ENCODE measurements at regions not wholly inside any gene's neighbourhood (a gene's known extent, or its start where the extent isn't known, plus 50 kb on each side); places are given as distances from the start of the nearest gene placed in this dataset.

- Histone ChIP-seq H3K27me3 (ENCODE audit: low read depth) (no peaks in the 10 kb centered on the region), H3K4me3 (no peak overlapping the region), H3K9me3 (no peaks in the 10 kb centered on the region), H3K4me1 (peaks cover 10% of the 10 kb centered on the region), H3K36me3 (no peaks in the 10 kb centered on the region), H3K27ac (no peak overlapping the region)
- ATAC-seq (no peak), DNase-seq (no peak)
- intact Hi-C loops (cut with DNase I), result no loop called here
- TF ChIP-seq CTCF (IDR thresholded peaks at IDR 0.05), result no peak
Observed at GRCh38 chr5:142515036-142515435, 170.9 kb downstream of the FGF1 start.

GRCh38 chr5:142514196-142514595 lies 171.7 kb downstream of the FGF1 start:
- H3K9me3 ChIP-seq, result no peaks in the 10 kb centered on the region
- no peaks in the 10 kb centered on the region for H3K27me3 ChIP-seq (ENCODE audit: low read depth)
- no peak for DNase-seq
- no peak for TF ChIP-seq CTCF (IDR thresholded peaks at IDR 0.05)
- ATAC-seq, result no peak
- H3K4me3 ChIP-seq, result no peak overlapping the region
- intact Hi-C loops (cut with DNase I), result no loop called here
- peaks cover 10% of the 10 kb centered on the region for H3K4me1 ChIP-seq
- H3K36me3 ChIP-seq, result no peaks in the 10 kb centered on the region
- H3K27ac ChIP-seq, result no peak overlapping the region

- Histone ChIP-seq H3K4me3 (no peak overlapping the region), H3K27ac (peak overlapping the region; percentile 26), H3K4me1 (peaks cover 21% of the 10 kb centered on the region), H3K9me3 (no peaks in the 10 kb centered on the region), H3K27me3 (ENCODE audit: low read depth) (no peaks in the 10 kb centered on the region), H3K36me3 (no peaks in the 10 kb centered on the region)
- intact Hi-C loops (cut with DNase I), result no loop called here
- DNase-seq (no peak), ATAC-seq (peak; percentile 80 to 83)
- no peak for TF ChIP-seq CTCF (IDR thresholded peaks at IDR 0.05)
Observed at GRCh38 chr5:142512043-142513042, 173.5 kb downstream of the FGF1 start.

- Histone ChIP-seq H3K9me3 (no peaks in the 10 kb centered on the region), H3K4me3 (no peak overlapping the region), H3K27ac (no peak overlapping the region), H3K4me1 (peaks cover 25% of the 10 kb centered on the region), H3K27me3 (ENCODE audit: low read depth) (no peaks in the 10 kb centered on the region), H3K36me3 (no peaks in the 10 kb centered on the region)
- intact Hi-C loops (cut with DNase I), result no loop called here
- TF ChIP-seq CTCF (IDR thresholded peaks at IDR 0.05), result no peak
- DNase-seq (no peak), ATAC-seq (no peak)
Observed at GRCh38 chr5:142511358-142511757, 174.5 kb downstream of the FGF1 start.

GRCh38 chr5:142509026-142509425 lies 176.9 kb downstream of the FGF1 start:
- intact Hi-C loops (cut with DNase I), result no loop called here
- Histone ChIP-seq H3K27ac (no peak overlapping the region), H3K4me1 (peaks cover 25% of the 10 kb centered on the region), H3K9me3 (no peaks in the 10 kb centered on the region), H3K36me3 (no peaks in the 10 kb centered on the region), H3K4me3 (no peak overlapping the region), H3K27me3 (ENCODE audit: low read depth) (no peaks in the 10 kb centered on the region)
- no peak for ATAC-seq
- TF ChIP-seq CTCF (IDR thresholded peaks at IDR 0.05), result no peak
- no peak for DNase-seq
